HG03095 (cell line): ENCODE measurements at regions not wholly inside any gene's neighbourhood (a gene's known extent, or its start where the extent isn't known, plus 50 kb on each side); places are given as distances from the start of the nearest gene placed in this dataset.
A peak's percentile ranks its signal among the peaks of the same experiment; 100 is the strongest.

Source experiments
- ATAC-seq: cut with Tn5 transposase; IDR thresholded peaks from one replicate; pipeline ENCODE4 v1.9.1; 2021; ENCODE audit warnings: moderate library complexity; ENCODE audit not compliant: unreplicated experiment

- no peak for ATAC-seq
Observed at GRCh38 chr6:145169726-145170224, 565.5 kb downstream of the EPM2A start.

GRCh38 chr6:145175470-145175869 is 559.9 kb downstream of the EPM2A start:
- ATAC-seq = no peak

- no peak for ATAC-seq
Observed at GRCh38 chr6:145178391-145178790, 556.9 kb downstream of the EPM2A start.

- ATAC-seq = no peak
Observed at GRCh38 chr6:145187491-145188206, 547.7 kb downstream of the EPM2A start.

GRCh38 chr6:145189836-145190235 is 545.5 kb downstream of the EPM2A start:
- no peak for ATAC-seq

GRCh38 chr6:145194389-145194788 is 540.9 kb downstream of the EPM2A start:
- ATAC-seq = no peak

GRCh38 chr6:145199961-145200360 is 535.4 kb downstream of the EPM2A start:
- no peak for ATAC-seq

- ATAC-seq = no peak
Observed at GRCh38 chr6:145204301-145204700, 531.0 kb downstream of the EPM2A start.

GRCh38 chr6:145206247-145206907 is 528.9 kb downstream of the EPM2A start:
- no peak for ATAC-seq

- ATAC-seq = no peak
Observed at GRCh38 chr6:145208474-145208873, 526.8 kb downstream of the EPM2A start.

- no peak for ATAC-seq
Observed at GRCh38 chr6:145209272-145209671, 526.0 kb downstream of the EPM2A start.

- peak; percentile 39 for ATAC-seq
Observed at GRCh38 chr6:145212813-145213212, 522.5 kb downstream of the EPM2A start.

- peak; percentile 87 for ATAC-seq
Observed at GRCh38 chr6:145213614-145214013, 521.7 kb downstream of the EPM2A start.

- no peak for ATAC-seq
Observed at GRCh38 chr6:145214570-145214969, 520.8 kb downstream of the EPM2A start.

GRCh38 chr6:145224450-145224849 is 510.9 kb downstream of the EPM2A start:
- ATAC-seq = no peak

- ATAC-seq = no peak
Observed at GRCh38 chr6:145225500-145225899, 509.8 kb downstream of the EPM2A start.

- no peak for ATAC-seq
Observed at GRCh38 chr6:145227593-145227992, 507.7 kb downstream of the EPM2A start.

GRCh38 chr6:145228962-145229582 is 506.2 kb downstream of the EPM2A start:
- ATAC-seq = no peak

GRCh38 chr6:145233955-145234354 is 501.4 kb downstream of the EPM2A start:
- no peak for ATAC-seq

- ATAC-seq = no peak
Observed at GRCh38 chr6:145235207-145235606, 500.1 kb downstream of the EPM2A start.

GRCh38 chr6:145238787-145239186 is 496.5 kb downstream of the EPM2A start:
- no peak for ATAC-seq

GRCh38 chr6:145241039-145241438 is 494.3 kb downstream of the EPM2A start:
- no peak for ATAC-seq
